ENCODE measurements at regions not wholly inside any gene's neighbourhood (a gene's known extent, or its start where the extent isn't known, plus 50 kb on each side); places are given as distances from the start of the nearest gene placed in this dataset.

DNA sequence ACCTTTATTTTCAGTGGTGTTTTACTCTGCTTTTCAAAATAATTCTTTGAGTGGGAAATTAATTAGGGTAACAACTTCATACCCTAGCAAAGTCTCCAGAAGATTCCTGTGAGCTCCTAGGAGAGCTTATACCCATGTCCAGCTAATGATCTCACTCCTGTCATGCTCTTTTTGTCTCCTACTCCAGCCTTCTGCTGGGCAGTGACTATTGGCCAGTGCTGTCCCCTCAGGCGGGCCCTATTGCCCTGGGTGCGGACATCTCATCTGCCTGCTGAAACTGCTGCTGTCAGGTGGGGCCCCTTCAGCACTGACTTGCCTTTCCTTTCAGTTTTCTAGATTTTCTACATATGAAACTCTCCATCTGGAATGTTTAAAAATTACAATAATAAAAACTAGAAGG, 80.3 kb downstream of the EBLN1 start:
- TF ChIP-seq TAF9B (IDR thresholded peaks at IDR 0.05; ENCODE audit: partially characterized antibody), result no peak
- TF ChIP-seq, protein P1, sequence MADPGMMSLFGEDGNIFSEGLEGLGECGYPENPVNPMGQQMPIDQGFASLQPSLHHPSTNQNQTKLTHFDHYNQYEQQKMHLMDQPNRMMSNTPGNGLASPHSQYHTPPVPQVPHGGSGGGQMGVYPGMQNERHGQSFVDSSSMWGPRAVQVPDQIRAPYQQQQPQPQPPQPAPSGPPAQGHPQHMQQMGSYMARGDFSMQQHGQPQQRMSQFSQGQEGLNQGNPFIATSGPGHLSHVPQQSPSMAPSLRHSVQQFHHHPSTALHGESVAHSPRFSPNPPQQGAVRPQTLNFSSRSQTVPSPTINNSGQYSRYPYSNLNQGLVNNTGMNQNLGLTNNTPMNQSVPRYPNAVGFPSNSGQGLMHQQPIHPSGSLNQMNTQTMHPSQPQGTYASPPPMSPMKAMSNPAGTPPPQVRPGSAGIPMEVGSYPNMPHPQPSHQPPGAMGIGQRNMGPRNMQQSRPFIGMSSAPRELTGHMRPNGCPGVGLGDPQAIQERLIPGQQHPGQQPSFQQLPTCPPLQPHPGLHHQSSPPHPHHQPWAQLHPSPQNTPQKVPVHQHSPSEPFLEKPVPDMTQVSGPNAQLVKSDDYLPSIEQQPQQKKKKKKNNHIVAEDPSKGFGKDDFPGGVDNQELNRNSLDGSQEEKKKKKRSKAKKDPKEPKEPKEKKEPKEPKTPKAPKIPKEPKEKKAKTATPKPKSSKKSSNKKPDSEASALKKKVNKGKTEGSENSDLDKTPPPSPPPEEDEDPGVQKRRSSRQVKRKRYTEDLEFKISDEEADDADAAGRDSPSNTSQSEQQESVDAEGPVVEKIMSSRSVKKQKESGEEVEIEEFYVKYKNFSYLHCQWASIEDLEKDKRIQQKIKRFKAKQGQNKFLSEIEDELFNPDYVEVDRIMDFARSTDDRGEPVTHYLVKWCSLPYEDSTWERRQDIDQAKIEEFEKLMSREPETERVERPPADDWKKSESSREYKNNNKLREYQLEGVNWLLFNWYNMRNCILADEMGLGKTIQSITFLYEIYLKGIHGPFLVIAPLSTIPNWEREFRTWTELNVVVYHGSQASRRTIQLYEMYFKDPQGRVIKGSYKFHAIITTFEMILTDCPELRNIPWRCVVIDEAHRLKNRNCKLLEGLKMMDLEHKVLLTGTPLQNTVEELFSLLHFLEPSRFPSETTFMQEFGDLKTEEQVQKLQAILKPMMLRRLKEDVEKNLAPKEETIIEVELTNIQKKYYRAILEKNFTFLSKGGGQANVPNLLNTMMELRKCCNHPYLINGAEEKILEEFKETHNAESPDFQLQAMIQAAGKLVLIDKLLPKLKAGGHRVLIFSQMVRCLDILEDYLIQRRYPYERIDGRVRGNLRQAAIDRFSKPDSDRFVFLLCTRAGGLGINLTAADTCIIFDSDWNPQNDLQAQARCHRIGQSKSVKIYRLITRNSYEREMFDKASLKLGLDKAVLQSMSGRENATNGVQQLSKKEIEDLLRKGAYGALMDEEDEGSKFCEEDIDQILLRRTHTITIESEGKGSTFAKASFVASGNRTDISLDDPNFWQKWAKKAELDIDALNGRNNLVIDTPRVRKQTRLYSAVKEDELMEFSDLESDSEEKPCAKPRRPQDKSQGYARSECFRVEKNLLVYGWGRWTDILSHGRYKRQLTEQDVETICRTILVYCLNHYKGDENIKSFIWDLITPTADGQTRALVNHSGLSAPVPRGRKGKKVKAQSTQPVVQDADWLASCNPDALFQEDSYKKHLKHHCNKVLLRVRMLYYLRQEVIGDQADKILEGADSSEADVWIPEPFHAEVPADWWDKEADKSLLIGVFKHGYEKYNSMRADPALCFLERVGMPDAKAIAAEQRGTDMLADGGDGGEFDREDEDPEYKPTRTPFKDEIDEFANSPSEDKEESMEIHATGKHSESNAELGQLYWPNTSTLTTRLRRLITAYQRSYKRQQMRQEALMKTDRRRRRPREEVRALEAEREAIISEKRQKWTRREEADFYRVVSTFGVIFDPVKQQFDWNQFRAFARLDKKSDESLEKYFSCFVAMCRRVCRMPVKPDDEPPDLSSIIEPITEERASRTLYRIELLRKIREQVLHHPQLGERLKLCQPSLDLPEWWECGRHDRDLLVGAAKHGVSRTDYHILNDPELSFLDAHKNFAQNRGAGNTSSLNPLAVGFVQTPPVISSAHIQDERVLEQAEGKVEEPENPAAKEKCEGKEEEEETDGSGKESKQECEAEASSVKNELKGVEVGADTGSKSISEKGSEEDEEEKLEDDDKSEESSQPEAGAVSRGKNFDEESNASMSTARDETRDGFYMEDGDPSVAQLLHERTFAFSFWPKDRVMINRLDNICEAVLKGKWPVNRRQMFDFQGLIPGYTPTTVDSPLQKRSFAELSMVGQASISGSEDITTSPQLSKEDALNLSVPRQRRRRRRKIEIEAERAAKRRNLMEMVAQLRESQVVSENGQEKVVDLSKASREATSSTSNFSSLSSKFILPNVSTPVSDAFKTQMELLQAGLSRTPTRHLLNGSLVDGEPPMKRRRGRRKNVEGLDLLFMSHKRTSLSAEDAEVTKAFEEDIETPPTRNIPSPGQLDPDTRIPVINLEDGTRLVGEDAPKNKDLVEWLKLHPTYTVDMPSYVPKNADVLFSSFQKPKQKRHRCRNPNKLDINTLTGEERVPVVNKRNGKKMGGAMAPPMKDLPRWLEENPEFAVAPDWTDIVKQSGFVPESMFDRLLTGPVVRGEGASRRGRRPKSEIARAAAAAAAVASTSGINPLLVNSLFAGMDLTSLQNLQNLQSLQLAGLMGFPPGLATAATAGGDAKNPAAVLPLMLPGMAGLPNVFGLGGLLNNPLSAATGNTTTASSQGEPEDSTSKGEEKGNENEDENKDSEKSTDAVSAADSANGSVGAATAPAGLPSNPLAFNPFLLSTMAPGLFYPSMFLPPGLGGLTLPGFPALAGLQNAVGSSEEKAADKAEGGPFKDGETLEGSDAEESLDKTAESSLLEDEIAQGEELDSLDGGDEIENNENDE (IDR thresholded peaks at IDR 0.05; ENCODE audit: low read depth, low read length), result no peak
- no peak for TF ChIP-seq HDAC2 (IDR thresholded peaks at IDR 0.05)
- TF ChIP-seq MEF2A (IDR thresholded peaks at IDR 0.05; ENCODE audit: control insufficient read depth, low read depth, low read length), result no peak
- TF ChIP-seq SMARCB1 (IDR thresholded peaks at IDR 0.05; ENCODE audit: insufficient read length, low read depth), result no peak
- TF ChIP-seq POLR2AphosphoS5 (IDR thresholded peaks at IDR 0.05; ENCODE audit: control insufficient read depth, insufficient read depth, low read depth, low read length), result no peak
- TF ChIP-seq, protein P2, sequence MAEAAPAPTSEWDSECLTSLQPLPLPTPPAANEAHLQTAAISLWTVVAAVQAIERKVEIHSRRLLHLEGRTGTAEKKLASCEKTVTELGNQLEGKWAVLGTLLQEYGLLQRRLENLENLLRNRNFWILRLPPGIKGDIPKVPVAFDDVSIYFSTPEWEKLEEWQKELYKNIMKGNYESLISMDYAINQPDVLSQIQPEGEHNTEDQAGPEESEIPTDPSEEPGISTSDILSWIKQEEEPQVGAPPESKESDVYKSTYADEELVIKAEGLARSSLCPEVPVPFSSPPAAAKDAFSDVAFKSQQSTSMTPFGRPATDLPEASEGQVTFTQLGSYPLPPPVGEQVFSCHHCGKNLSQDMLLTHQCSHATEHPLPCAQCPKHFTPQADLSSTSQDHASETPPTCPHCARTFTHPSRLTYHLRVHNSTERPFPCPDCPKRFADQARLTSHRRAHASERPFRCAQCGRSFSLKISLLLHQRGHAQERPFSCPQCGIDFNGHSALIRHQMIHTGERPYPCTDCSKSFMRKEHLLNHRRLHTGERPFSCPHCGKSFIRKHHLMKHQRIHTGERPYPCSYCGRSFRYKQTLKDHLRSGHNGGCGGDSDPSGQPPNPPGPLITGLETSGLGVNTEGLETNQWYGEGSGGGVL (CRISPR knock-in tag; IDR thresholded peaks at IDR 0.05), result no peak
- TF ChIP-seq HDAC3 (IDR thresholded peaks at IDR 0.05; ENCODE audit: borderline replicate concordance, partially characterized antibody), result no peak
- TF ChIP-seq TARDBP (IDR thresholded peaks at IDR 0.05), result no peak
- TF ChIP-seq, protein P3, sequence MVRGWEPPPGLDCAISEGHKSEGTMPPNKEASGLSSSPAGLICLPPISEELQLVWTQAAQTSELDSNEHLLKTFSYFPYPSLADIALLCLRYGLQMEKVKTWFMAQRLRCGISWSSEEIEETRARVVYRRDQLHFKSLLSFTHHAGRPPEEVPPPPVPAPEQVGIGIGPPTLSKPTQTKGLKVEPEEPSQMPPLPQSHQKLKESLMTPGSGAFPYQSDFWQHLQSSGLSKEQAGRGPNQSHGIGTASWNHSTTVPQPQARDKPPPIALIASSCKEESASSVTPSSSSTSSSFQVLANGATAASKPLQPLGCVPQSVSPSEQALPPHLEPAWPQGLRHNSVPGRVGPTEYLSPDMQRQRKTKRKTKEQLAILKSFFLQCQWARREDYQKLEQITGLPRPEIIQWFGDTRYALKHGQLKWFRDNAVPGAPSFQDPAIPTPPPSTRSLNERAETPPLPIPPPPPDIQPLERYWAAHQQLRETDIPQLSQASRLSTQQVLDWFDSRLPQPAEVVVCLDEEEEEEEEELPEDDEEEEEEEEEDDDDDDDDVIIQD (CRISPR knock-in tag; IDR thresholded peaks at IDR 0.05), result no peak
- TF ChIP-seq RFX5 (IDR thresholded peaks at IDR 0.05; ENCODE audit: low read depth, low read length), result no peak
- TF ChIP-seq, protein P4, sequence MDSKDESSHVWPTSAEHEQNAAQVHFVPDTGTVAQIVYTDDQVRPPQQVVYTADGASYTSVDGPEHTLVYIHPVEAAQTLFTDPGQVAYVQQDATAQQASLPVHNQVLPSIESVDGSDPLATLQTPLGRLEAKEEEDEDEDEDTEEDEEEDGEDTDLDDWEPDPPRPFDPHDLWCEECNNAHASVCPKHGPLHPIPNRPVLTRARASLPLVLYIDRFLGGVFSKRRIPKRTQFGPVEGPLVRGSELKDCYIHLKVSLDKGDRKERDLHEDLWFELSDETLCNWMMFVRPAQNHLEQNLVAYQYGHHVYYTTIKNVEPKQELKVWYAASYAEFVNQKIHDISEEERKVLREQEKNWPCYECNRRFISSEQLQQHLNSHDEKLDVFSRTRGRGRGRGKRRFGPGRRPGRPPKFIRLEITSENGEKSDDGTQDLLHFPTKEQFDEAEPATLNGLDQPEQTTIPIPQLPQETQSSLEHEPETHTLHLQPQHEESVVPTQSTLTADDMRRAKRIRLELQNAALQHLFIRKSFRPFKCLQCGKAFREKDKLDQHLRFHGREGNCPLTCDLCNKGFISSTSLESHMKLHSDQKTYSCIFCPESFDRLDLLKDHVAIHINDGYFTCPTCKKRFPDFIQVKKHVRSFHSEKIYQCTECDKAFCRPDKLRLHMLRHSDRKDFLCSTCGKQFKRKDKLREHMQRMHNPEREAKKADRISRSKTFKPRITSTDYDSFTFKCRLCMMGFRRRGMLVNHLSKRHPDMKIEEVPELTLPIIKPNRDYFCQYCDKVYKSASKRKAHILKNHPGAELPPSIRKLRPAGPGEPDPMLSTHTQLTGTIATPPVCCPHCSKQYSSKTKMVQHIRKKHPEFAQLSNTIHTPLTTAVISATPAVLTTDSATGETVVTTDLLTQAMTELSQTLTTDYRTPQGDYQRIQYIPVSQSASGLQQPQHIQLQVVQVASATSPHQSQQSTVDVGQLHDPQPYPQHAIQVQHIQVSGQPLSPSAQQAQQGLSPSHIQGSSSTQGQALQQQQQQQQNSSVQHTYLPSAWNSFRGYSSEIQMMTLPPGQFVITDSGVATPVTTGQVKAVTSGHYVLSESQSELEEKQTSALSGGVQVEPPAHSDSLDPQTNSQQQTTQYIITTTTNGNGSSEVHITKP (IDR thresholded peaks at IDR 0.05; ENCODE audit: partially characterized antibody), result no peak
- TF ChIP-seq MIER1 (IDR thresholded peaks at IDR 0.05; ENCODE audit: low read depth), result no peak
- no peak for TF ChIP-seq KLF10 (CRISPR knock-in tag; IDR thresholded peaks at IDR 0.05)
